Left colon (tissue), 2 donors: ENCODE measurements at regions not wholly inside any gene's neighbourhood (a gene's known extent, or its start where the extent isn't known, plus 50 kb on each side); places are given as distances from the start of the nearest gene placed in this dataset.

Source experiments
- ATAC-seq: fragments of 200-7000 bp; cut with Tn5 transposase; one replicate; pipeline ENCODE4 v1.9.1; 2020; ENCODE audit warnings: mild to moderate bottlenecking, moderate library complexity
- DNase-seq, 2 donors: peaks; one replicate each; pipeline ENCODE4 v3.0.0-alpha.2; 2020
- intact Hi-C, 2 donors: fragments of 100-400 bp; cut with DNase I in 1 of 2; cut with micrococcal nuclease in 1 of 2; formaldehyde crosslinking; loops; one replicate each; pipeline versions ENCODE4 v1.11.2 to v1.14.0; 2022; cut with DNase I, micrococcal nuclease
- donor health status: DM: no; HTN: no; CAD: no.
- donor health status: DM: yes; HTN: yes; CAD: no.

GRCh38 chr3:35537265-35537664 lies 102.1 kb upstream of the ARPP21 start:
- intact Hi-C loops = no loop called here
- ATAC-seq = no peak
- DNase-seq = no peak

GRCh38 chr3:35544976-35545375 lies 94.3 kb upstream of the ARPP21 start:
- ATAC-seq = no peak
- DNase-seq = no peak

DNA sequence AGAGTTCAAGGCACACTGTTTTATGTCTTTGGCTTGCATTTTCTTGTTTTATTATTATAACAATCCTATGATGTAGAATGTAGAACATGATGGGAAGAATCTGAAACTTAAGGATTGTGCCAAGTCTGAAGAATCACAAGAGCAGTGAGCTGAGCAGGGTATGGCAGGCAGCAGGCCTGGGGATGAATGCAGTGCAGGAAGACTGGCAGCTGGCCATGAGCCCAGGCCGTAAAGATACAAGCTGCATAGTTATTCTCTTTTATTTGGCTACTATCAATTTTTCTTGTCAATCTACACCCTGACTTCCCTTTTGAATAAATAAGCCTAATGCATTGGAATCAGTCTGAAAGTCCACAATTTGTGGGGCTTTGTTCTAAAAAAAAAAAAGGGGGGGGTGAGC lies 89.6 kb upstream of the ARPP21 start:
- ATAC-seq (no peak), DNase-seq (no peak)
- intact Hi-C loops = no loop called here

More at GRCh38 chr3:35544976-35545375, 94.3 kb upstream of the ARPP21 start:
- intact Hi-C loops = no loop called here

DNA sequence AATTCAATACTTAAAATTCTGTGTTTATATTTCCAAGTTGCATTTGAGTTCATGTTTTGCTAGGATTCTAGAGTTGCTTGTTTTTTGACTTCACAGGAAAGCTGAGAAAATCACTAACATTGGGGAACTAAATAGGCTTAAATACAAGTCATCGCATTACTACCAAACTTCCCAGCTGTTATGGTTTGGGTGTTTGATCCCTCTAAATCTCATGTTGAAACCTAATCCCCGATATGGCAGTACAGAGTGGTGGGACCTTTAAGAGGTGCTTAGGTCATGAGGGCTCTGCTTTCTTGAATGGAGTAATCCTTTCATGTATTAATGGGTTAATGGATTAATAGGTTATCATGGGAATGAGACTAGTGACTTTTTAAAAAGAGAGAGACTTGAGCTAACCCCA lies 77.2 kb upstream of the ARPP21 start:
- intact Hi-C loops = no loop called here
- DNase-seq (no peak), ATAC-seq (no peak)

DNA sequence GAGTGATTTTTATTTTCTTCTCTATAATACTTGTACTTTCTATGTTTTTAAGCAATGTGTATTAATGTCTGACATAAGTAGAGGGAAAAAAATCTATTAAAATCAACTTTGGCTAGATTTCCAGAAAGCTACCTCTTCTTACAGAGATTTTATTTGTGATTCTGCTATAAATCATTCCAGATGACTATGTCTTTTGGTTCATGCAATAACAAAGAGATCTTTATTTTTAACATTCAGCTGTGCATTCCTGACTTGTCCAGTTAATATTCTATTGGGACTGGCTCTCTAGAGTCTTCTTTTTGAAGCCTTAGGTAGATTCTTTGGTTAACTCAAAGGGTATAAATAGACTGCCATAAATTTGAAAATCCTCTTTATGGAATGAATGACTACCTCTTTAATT lies 74.3 kb upstream of the ARPP21 start:
- DNase-seq (no peak), ATAC-seq (no peak)
- intact Hi-C loops = no loop called here
